ENCODE measurements at regions not wholly inside any gene's neighbourhood (a gene's known extent, or its start where the extent isn't known, plus 50 kb on each side); places are given as distances from the start of the nearest gene placed in this dataset.
"Not testable (repeated sequence)": the region's sequence is repeated elsewhere in the genome, so short reads cannot be mapped to it uniquely, and the experiment has no call there.

DNA sequence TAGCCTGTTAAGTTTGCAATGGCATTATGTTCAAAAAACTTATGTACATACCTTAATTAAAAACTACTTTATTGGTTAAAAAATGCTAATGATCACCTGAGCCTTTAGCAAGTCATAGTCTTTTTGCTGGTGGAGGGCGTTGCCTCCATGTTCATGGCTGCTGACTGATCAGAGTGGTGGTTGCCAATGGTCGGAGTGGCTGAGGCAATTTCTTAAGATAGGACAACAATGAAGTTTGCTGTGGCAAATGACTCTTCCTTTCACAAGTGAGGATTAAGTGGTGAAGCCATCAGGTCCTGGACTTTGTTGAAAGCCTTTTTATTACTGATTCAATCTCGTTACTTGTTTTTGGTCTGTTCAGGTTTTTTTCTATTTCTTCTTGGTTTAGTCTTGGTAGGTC is 53.3 kb upstream of the CSNK1E start:
- TF ChIP-seq POLR2AphosphoS5 (IDR thresholded peaks at IDR 0.05; ENCODE audit: borderline replicate concordance, low read depth, low read length); EZH2 (IDR thresholded peaks at IDR 0.05): not testable (repeated sequence)
